ENCODE measurements at regions not wholly inside any gene's neighbourhood (a gene's known extent, or its start where the extent isn't known, plus 50 kb on each side); places are given as distances from the start of the nearest gene placed in this dataset.
"Not testable (repeated sequence)": the region's sequence is repeated elsewhere in the genome, so short reads cannot be mapped to it uniquely, and the experiment has no call there.

- POLR2A ChIA-PET (ENCODE audit: partially characterized antibody), result no interaction called here
- H3K36me3 ChIP-seq (ENCODE audit: insufficient read depth, low read length), result no peaks in the 10 kb centered on the region
- no peak for DNase-seq
- H3K27me3 ChIP-seq (ENCODE audit: insufficient read depth, low read length), result no peaks in the 10 kb centered on the region
- no peaks in the 10 kb centered on the region for H3K4me1 ChIP-seq (ENCODE audit: insufficient read depth, low read length)
- H3K27ac Mint-ChIP-seq, result no peak overlapping the region
- CTCF ChIA-PET (ENCODE audit: partially characterized antibody), result no interaction called here
- no peak overlapping the region for H3K4me3 ChIP-seq (ENCODE audit: low read length in 2 of 2)
- H3K4me1 Mint-ChIP-seq, result no peaks in the 10 kb centered on the region
- H3K27ac ChIP-seq (ENCODE audit: low read depth, low read length), result no peak overlapping the region
- intact Hi-C loops (cut with micrococcal nuclease), result no loop called here
- H3K9me3 ChIP-seq (ENCODE audit: control insufficient read depth in 1 of 2, low read length in 2 of 2), result no peaks in the 10 kb centered on the region
- H3K4me3 Mint-ChIP-seq, result no peak overlapping the region
- H3K9me3 Mint-ChIP-seq, result peaks cover 0 to 7% (median 3%) of the 10 kb centered on the region in 8 donors
- H3K27me3 Mint-ChIP-seq, result peaks cover 0 to 2% of the 10 kb centered on the region in 2 donors
- H3K36me3 Mint-ChIP-seq, result no peaks in the 10 kb centered on the region
These were observed 308.7 kb upstream of the IL12A start for GRCh38 chr3:159679900-159680299.

GRCh38 chr3:159681717-159682116, 306.9 kb upstream of the IL12A start:
- H3K36me3 Mint-ChIP-seq; H3K4me3 Mint-ChIP-seq; POLR2A ChIA-PET (ENCODE audit: partially characterized antibody); H3K27ac Mint-ChIP-seq; H3K9me3 ChIP-seq (ENCODE audit: control insufficient read depth in 1 of 2, low read length in 2 of 2); H3K9me3 Mint-ChIP-seq; H3K36me3 ChIP-seq (ENCODE audit: insufficient read depth, low read length); CTCF ChIA-PET (ENCODE audit: partially characterized antibody); H3K4me1 Mint-ChIP-seq; H3K27me3 Mint-ChIP-seq; H3K27me3 ChIP-seq (ENCODE audit: insufficient read depth, low read length); DNase-seq; intact Hi-C loops (cut with micrococcal nuclease); H3K27ac ChIP-seq (ENCODE audit: low read depth, low read length); H3K4me3 ChIP-seq (ENCODE audit: low read length in 2 of 2); H3K4me1 ChIP-seq (ENCODE audit: insufficient read depth, low read length): not testable (repeated sequence)

- ChIA-PET CTCF (ENCODE audit: partially characterized antibody) (no interaction called here), POLR2A (ENCODE audit: partially characterized antibody) (no interaction called here)
- no peak for DNase-seq
- no peaks in the 10 kb centered on the region for H3K27me3 ChIP-seq (ENCODE audit: insufficient read depth, low read length)
- no peak overlapping the region for H3K27ac ChIP-seq (ENCODE audit: low read depth, low read length)
- intact Hi-C loops (cut with micrococcal nuclease), result no loop called here
- H3K27ac Mint-ChIP-seq, result no peak overlapping the region
- no peaks in the 10 kb centered on the region for H3K4me1 Mint-ChIP-seq
- H3K9me3 ChIP-seq (ENCODE audit: control insufficient read depth in 1 of 2, low read length in 2 of 2), result no peaks in the 10 kb centered on the region
- H3K4me1 ChIP-seq (ENCODE audit: insufficient read depth, low read length), result no peaks in the 10 kb centered on the region
- H3K4me3 ChIP-seq (ENCODE audit: low read length in 2 of 2), result no peak overlapping the region
- no peak overlapping the region for H3K4me3 Mint-ChIP-seq
- no peaks in the 10 kb centered on the region for H3K36me3 Mint-ChIP-seq
- peaks cover 3 to 23% (median 11%) of the 10 kb centered on the region in 8 donors for H3K9me3 Mint-ChIP-seq
- no peaks in the 10 kb centered on the region for H3K27me3 Mint-ChIP-seq
- no peaks in the 10 kb centered on the region for H3K36me3 ChIP-seq (ENCODE audit: insufficient read depth, low read length)
These were observed 302.8 kb upstream of the IL12A start for GRCh38 chr3:159685801-159686200.

- H3K27ac Mint-ChIP-seq, result no peak overlapping the region
These were observed 295.4 kb upstream of the IL12A start for GRCh38 chr3:159693226-159693625.

GRCh38 chr3:159711560-159712333, 276.9 kb upstream of the IL12A start:
- POLR2A ChIA-PET (ENCODE audit: partially characterized antibody), result no interaction called here
- intact Hi-C loops (cut with micrococcal nuclease), result no loop called here
- no peak overlapping the region for H3K27ac ChIP-seq (ENCODE audit: low read depth, low read length)
- H3K36me3 ChIP-seq (ENCODE audit: insufficient read depth, low read length), result no peaks in the 10 kb centered on the region
- H3K27me3 ChIP-seq (ENCODE audit: insufficient read depth, low read length), result no peaks in the 10 kb centered on the region
- no peaks in the 10 kb centered on the region for H3K4me1 ChIP-seq (ENCODE audit: insufficient read depth, low read length)
- H3K36me3 Mint-ChIP-seq, result no peaks in the 10 kb centered on the region
- no peak overlapping the region for H3K4me3 Mint-ChIP-seq
- no peak for DNase-seq
- peaks cover 0 to 8% (median 5%) of the 10 kb centered on the region in 8 donors for H3K9me3 Mint-ChIP-seq
- no peaks in the 10 kb centered on the region for H3K4me1 Mint-ChIP-seq
- H3K9me3 ChIP-seq (ENCODE audit: control insufficient read depth in 1 of 2, low read length in 2 of 2), result no peaks in the 10 kb centered on the region
- CTCF ChIA-PET (ENCODE audit: partially characterized antibody), result no interaction called here
- no peak overlapping the region for H3K27ac Mint-ChIP-seq
- H3K4me3 ChIP-seq (ENCODE audit: low read length in 2 of 2), result no peak overlapping the region
- H3K27me3 Mint-ChIP-seq, result peaks cover 1 to 3% of the 10 kb centered on the region in 2 donors

More at GRCh38 chr3:159693226-159693625, 295.4 kb upstream of the IL12A start:
- Mint-ChIP-seq H3K9me3 (peaks cover 4 to 20% (median 10%) of the 10 kb centered on the region in 8 donors), H3K27me3 (peaks cover 0 to 1% of the 10 kb centered on the region in 2 donors), H3K36me3 (no peaks in the 10 kb centered on the region), H3K4me3 (no peak overlapping the region), H3K4me1 (no peaks in the 10 kb centered on the region)
- no peaks in the 10 kb centered on the region for H3K9me3 ChIP-seq (ENCODE audit: control insufficient read depth in 1 of 2, low read length in 2 of 2)
- no peak for DNase-seq
- POLR2A ChIA-PET (ENCODE audit: partially characterized antibody), result no interaction called here
- no peaks in the 10 kb centered on the region for H3K27me3 ChIP-seq (ENCODE audit: insufficient read depth, low read length)
- no peaks in the 10 kb centered on the region for H3K4me1 ChIP-seq (ENCODE audit: insufficient read depth, low read length)
- H3K36me3 ChIP-seq (ENCODE audit: insufficient read depth, low read length), result no peaks in the 10 kb centered on the region
- no peak overlapping the region for H3K27ac ChIP-seq (ENCODE audit: low read depth, low read length)
- intact Hi-C loops (cut with micrococcal nuclease), result no loop called here
- CTCF ChIA-PET (ENCODE audit: partially characterized antibody), result no interaction called here
- no peak overlapping the region for H3K4me3 ChIP-seq (ENCODE audit: low read length in 2 of 2)

GRCh38 chr3:159721324-159721723, 267.3 kb upstream of the IL12A start:
- Histone ChIP-seq H3K36me3 (ENCODE audit: insufficient read depth, low read length) (no peaks in the 10 kb centered on the region), H3K4me3 (ENCODE audit: low read length in 2 of 2) (no peak overlapping the region), H3K27ac (ENCODE audit: low read depth, low read length) (no peak overlapping the region), H3K9me3 (ENCODE audit: control insufficient read depth in 1 of 2, low read length in 2 of 2) (no peaks in the 10 kb centered on the region), H3K4me1 (ENCODE audit: insufficient read depth, low read length) (no peaks in the 10 kb centered on the region), H3K27me3 (ENCODE audit: insufficient read depth, low read length) (no peaks in the 10 kb centered on the region)
- Mint-ChIP-seq H3K9me3 (peaks cover 0 to 15% (median 2%) of the 10 kb centered on the region in 8 donors), H3K27ac (no peak overlapping the region), H3K4me1 (no peaks in the 10 kb centered on the region), H3K27me3 (no peaks in the 10 kb centered on the region), H3K36me3 (no peaks in the 10 kb centered on the region), H3K4me3 (no peak overlapping the region)
- intact Hi-C loops (cut with micrococcal nuclease), result no loop called here
- CTCF ChIA-PET (ENCODE audit: partially characterized antibody), result no interaction called here
- DNase-seq, result no peak
- POLR2A ChIA-PET (ENCODE audit: partially characterized antibody), result no interaction called here

- POLR2A ChIA-PET (ENCODE audit: partially characterized antibody), result no interaction called here
- Histone ChIP-seq H3K27ac (ENCODE audit: low read depth, low read length) (no peak overlapping the region), H3K27me3 (ENCODE audit: insufficient read depth, low read length) (no peaks in the 10 kb centered on the region), H3K4me1 (ENCODE audit: insufficient read depth, low read length) (no peaks in the 10 kb centered on the region), H3K36me3 (ENCODE audit: insufficient read depth, low read length) (no peaks in the 10 kb centered on the region), H3K9me3 (ENCODE audit: control insufficient read depth in 1 of 2, low read length in 2 of 2) (no peaks in the 10 kb centered on the region), H3K4me3 (ENCODE audit: low read length in 2 of 2) (no peak overlapping the region)
- H3K27me3 Mint-ChIP-seq, result no peaks in the 10 kb centered on the region
- no peak overlapping the region for H3K4me3 Mint-ChIP-seq
- intact Hi-C loops (cut with micrococcal nuclease), result no loop called here
- DNase-seq, result no peak
- H3K36me3 Mint-ChIP-seq, result no peaks in the 10 kb centered on the region
- H3K4me1 Mint-ChIP-seq, result no peaks in the 10 kb centered on the region
- peaks cover 0 to 12% (median 0%) of the 10 kb centered on the region in 8 donors for H3K9me3 Mint-ChIP-seq
- H3K27ac Mint-ChIP-seq, result no peak overlapping the region
- CTCF ChIA-PET (ENCODE audit: partially characterized antibody), result no interaction called here
These were observed 265.3 kb upstream of the IL12A start for GRCh38 chr3:159723295-159723694.

GRCh38 chr3:159724627-159725026, 264.0 kb upstream of the IL12A start:
- Mint-ChIP-seq H3K4me3 (no peak overlapping the region), H3K27me3 (no peaks in the 10 kb centered on the region), H3K36me3 (no peaks in the 10 kb centered on the region), H3K9me3 (peaks cover 0 to 5% (median 0%) of the 10 kb centered on the region in 8 donors), H3K27ac (no peak overlapping the region), H3K4me1 (no peaks in the 10 kb centered on the region)
- Histone ChIP-seq H3K9me3 (ENCODE audit: control insufficient read depth in 1 of 2, low read length in 2 of 2) (no peaks in the 10 kb centered on the region), H3K36me3 (ENCODE audit: insufficient read depth, low read length) (no peaks in the 10 kb centered on the region), H3K4me1 (ENCODE audit: insufficient read depth, low read length) (no peaks in the 10 kb centered on the region), H3K4me3 (ENCODE audit: low read length in 2 of 2) (no peak overlapping the region), H3K27me3 (ENCODE audit: insufficient read depth, low read length) (no peaks in the 10 kb centered on the region), H3K27ac (ENCODE audit: low read depth, low read length) (no peak overlapping the region)
- no peak for DNase-seq
- intact Hi-C loops (cut with micrococcal nuclease), result no loop called here
- CTCF ChIA-PET (ENCODE audit: partially characterized antibody), result no interaction called here
- POLR2A ChIA-PET (ENCODE audit: partially characterized antibody), result no interaction called here

All from CD4-positive, alpha-beta memory T cell (primary cell).